GM12873 (cell line): ENCODE measurements at regions not wholly inside any gene's neighbourhood (a gene's known extent, or its start where the extent isn't known, plus 50 kb on each side); places are given as distances from the start of the nearest gene placed in this dataset.

ENCODE experiments used
- CTCF ChIP-seq: IDR thresholded peaks from 2 replicates; pipeline ENCODE4 v1.5.1; 2012; ENCODE audit warnings: low read depth, mild to moderate bottlenecking, moderate library complexity, low read length, control low read depth; ENCODE audit not compliant: insufficient read depth; ENCODE audit errors: missing control alignments

DNA sequence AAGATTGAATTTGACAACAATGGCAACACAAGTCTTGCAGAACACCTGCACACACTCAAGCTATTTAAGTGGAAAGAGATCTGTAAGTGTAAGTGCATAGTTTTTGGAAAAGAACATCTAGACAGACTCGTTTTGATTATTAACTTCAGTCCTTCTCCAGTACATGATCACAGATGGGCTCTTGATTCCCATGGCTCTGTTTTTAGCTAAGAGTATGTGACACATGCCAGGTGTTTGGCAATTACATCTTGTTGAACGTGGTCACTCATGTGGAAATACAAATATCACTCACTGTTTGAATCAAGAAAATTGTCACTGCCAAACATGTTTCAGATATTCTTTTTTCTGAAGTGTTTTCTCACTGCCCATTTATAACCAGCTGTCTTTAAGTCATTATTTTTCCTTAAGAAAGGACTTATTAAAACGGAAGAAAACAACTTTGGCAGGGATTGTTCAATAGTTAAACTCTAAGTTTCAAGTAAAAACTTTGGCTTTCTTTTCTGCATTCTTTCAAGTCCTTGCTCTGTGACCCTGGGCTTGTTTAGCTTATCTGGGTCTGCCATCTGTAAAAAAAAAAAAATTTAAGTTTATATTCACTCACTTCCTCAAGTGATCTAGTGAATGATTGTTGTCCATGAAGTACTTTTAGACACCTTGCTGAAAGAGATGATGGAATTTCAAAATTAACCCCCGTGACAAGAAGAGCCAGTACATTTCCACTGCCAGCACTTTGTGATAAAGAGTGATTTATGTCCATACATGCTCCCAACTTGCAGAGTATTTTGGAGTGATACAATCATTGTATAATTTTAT is 125.4 kb downstream of the ATXN3L start:
- TF ChIP-seq CTCF: no peak

DNA sequence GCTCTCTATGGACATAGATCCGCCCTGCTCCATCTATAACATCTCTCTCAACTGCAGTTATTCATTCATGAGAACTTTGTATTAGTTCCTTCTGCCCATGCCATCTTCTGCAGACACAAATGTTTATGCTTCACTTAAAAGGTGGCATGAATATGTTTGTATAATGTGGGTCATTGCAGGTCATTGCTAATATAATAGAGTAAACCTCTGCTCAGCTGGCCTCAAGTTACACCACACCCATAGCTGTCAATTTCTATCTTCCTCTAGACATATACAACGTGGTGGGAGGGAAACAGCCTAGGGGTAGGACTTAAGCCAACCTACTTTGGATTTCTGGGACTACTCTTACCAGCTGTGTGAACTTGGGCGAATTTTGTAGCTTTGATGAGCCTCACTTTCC is 129.8 kb downstream of the ATXN3L start:
- TF ChIP-seq CTCF: no peak

DNA sequence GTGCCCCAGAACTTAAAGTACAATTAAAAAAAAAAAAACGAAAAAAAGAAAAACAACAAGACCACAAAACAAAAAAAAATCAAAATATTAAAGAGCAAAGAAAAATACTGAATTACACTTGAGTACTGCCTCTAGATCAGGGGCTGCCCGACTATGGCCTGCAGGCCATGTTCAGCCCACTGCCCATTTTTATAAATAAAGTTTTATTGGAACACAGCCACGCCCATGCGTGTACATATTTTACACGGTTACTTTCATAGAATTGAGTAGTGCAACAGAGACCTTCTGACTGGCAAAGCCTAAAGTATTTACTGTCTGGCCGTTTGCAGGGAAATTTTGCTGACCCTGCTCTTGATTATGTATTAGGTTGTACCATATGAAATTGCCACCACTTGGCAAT is 130.5 kb downstream of the ATXN3L start:
- no peak for TF ChIP-seq CTCF

DNA sequence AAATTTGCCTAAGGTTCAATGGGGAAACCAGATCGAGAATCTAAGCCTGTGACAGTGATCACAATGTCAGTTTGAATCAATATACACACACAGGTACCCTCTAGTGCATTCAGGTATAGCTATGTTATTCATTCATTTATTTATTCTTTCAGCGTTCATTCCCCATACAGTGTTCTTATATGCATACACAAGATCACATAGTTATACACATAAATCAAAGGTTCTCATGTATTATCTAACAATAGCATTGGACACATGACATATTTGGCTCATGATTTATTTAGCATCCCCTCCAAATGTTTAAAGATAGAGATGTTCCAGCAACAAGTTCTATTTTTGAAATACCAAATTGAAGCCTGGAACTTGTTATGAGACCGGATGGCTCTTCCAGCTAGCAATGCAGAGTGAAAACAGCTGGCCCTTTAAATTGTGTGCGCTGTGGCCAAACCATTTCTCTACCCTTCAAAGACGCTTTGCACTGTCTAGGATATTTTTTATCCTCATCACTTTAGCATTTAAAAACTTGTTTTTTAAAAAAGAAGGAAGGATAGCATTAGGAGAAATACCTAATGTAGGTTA is 131.0 kb downstream of the ATXN3L start:
- TF ChIP-seq CTCF: no peak

- no peak for TF ChIP-seq CTCF
Measured at GRCh38 chrX:13180807-13181206, 136.4 kb upstream of the FAM9C start.

DNA sequence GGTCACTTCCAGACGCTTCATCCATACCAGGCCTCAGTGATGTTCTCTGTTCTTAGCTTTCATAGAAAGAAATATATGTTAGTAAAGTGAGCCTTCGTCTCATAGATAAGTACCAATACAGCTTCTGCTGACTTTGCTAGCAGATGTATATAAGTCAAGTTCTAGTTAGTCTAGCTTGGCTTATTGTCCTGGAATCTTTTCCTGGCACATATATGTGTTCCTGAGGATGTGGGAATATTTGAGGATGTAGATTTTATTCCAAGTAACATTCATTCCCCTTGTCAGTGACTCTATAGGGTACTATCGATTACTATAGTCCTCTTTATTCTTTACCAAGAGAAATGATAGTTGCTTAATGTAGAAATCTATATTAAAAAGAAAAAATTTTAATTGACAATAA is 135.2 kb upstream of the FAM9C start:
- no peak for TF ChIP-seq CTCF

- no peak for TF ChIP-seq CTCF
Measured at GRCh38 chrX:13179100-13179499, 134.7 kb upstream of the FAM9C start.
